Adrenal gland (tissue), 9 donors: ENCODE measurements at regions not wholly inside any gene's neighbourhood (a gene's known extent, or its start where the extent isn't known, plus 50 kb on each side); places are given as distances from the start of the nearest gene placed in this dataset.

Experiments used
- DNase-seq, 7 donors: peaks; one replicate each; pipeline ENCODE4 v3.0.0-alpha.2; 2019 to 2020
- H3K27ac ChIP-seq, 5 donors: fragments of 200-600 bp; sonication (generic) in 4 of 5; 1 replicate in 3 of 5; 2 replicates in 2 of 5; pipeline versions ENCODE4 v1.5.1 to v1.8.0; 2016 to 2020; ENCODE audit warnings: mild to moderate bottlenecking in 1 of 5
- H3K27me3 ChIP-seq: fragments of 200-600 bp; 2 replicates; pipeline ENCODE4 v1.8.0; 2021
- H3K36me3 ChIP-seq, 2 donors: fragments of 200-600 bp; replicated peaks in 1 of 2; 1 replicate in 1 of 2; 2 replicates in 1 of 2; pipeline versions ENCODE4 v1.5.1 to v1.8.0; 2018 to 2022
- H3K4me1 ChIP-seq, 2 donors: fragments of 200-600 bp; replicated peaks in 1 of 2; 1 replicate in 1 of 2; 2 replicates in 1 of 2; pipeline versions ENCODE4 v1.5.1 to v1.8.0; 2018 to 2021
- H3K4me3 ChIP-seq, 4 donors: fragments of 200-600 bp; sonication (generic) in 3 of 4; one replicate each; pipeline ENCODE4 v1.5.1; 2016 to 2018
- H3K9me3 ChIP-seq, 3 donors: fragments of 200-600 bp; sonication (generic) in 1 of 3; replicated peaks in 1 of 3; 1 replicate in 2 of 3; 2 replicates in 1 of 3; pipeline versions ENCODE4 v1.5.1 to v1.8.0; 2016 to 2021
- POLR2A ChIP-seq, 2 donors: fragments of 450-650 bp; IDR thresholded peaks; one replicate each; pipeline ENCODE4 v1.6.1; 2017; ENCODE audit warnings: antibody characterized with exemption in 2 of 2, mild to moderate bottlenecking in 2 of 2, moderate library complexity in 1 of 2
- WGBS, 4 donors: extraction: QIAGEN DNeasy Blood & Tissue Kit in 2 of 4; methylation state at CpG; one replicate each; pipeline versions ENCODE4 v1.1.5 to v1.1.7; 2013 to 2017; 5-methylcytosine and 5-hydroxymethylcytosine counted together
- intact Hi-C, 2 donors: fragments of 100-400 bp; cut with DNase I; formaldehyde crosslinking; loops; one replicate each; pipeline versions ENCODE4 v1.14.1 to v1.15.0; 2022 to 2023
- TF ChIP-seq, protein P1 (sequence below), 6 experiments: fragments of 450-650 bp in 4 of 6; fragments of 200-600 bp in 2 of 6; sonication (generic) in 1 of 6; IDR thresholded peaks; 1 replicate in 5 of 6; 2 replicates in 1 of 6; pipeline versions ENCODE4 v1.5.1 to v1.8.0; 2016 to 2021; ENCODE audit warnings: antibody characterized with exemption in 6 of 6, mild to moderate bottlenecking in 2 of 6, moderate library complexity in 1 of 6
- donor health status: healthy with polysubstance abuse.
- donor health status: Bipolar disorder and iron deficiency.
- donor health status: DM: yes; HTN: yes; CAD: no.
- donor health status: DM: no; HTN: no; CAD: no.
- donor health status: DM: no; HTN: no; CAD: no.

DNA sequence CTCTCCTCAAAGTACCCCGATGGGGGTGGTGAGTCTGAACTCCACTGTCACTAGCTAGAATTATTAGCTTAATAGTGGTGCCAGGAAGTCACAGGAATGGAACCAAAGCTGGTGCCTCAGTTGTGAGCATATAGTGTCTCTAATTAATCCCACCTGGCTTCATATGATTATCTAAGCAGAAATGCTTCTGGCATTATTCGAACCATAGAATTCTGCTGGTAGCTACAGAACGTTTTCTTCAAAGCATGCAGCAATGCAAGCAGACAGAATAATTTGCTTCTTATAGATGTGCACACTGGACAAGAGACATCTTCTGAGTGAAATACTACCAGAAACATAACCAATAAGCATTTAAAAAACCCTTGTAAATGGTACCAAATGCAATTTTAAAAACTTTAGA is 160.9 kb downstream of the IMPG2 start:
- no peak for DNase-seq
- WGBS, 4 donors = 62 to 77% (median 71%) methylated on average over 3 of the region's 3 CpGs
- Histone ChIP-seq H3K27me3 (no peaks in the 10 kb centered on the region), H3K4me1 (no peaks in the 10 kb centered on the region), H3K36me3 (no peaks in the 10 kb centered on the region), H3K4me3 (no peak overlapping the region), H3K9me3 (no peaks in the 10 kb centered on the region), H3K27ac (no peak overlapping the region)
- TF ChIP-seq, protein P1, sequence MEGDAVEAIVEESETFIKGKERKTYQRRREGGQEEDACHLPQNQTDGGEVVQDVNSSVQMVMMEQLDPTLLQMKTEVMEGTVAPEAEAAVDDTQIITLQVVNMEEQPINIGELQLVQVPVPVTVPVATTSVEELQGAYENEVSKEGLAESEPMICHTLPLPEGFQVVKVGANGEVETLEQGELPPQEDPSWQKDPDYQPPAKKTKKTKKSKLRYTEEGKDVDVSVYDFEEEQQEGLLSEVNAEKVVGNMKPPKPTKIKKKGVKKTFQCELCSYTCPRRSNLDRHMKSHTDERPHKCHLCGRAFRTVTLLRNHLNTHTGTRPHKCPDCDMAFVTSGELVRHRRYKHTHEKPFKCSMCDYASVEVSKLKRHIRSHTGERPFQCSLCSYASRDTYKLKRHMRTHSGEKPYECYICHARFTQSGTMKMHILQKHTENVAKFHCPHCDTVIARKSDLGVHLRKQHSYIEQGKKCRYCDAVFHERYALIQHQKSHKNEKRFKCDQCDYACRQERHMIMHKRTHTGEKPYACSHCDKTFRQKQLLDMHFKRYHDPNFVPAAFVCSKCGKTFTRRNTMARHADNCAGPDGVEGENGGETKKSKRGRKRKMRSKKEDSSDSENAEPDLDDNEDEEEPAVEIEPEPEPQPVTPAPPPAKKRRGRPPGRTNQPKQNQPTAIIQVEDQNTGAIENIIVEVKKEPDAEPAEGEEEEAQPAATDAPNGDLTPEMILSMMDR (IDR thresholded peaks at IDR 0.05) = no peak
- no peak for TF ChIP-seq POLR2A (IDR thresholded peaks at IDR 0.05)
- intact Hi-C loops = no loop called here

DNA sequence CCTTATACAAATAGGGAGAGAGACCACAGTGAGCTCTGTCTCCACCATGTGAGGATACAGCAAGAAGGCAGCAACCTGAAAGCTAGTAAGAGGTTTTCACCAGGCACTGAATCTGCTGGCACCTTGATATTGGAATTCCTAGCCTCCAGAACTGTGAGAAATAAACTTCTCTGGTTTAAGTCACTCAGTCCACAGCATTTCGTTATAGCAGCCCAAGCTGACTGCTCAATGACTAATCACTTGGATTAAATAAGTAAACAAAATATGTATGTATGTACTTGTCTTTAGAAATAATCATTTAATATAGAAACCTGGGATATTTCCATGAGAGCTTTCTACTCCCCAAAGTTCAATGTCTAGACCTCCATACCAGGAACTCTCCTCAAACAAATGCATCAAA is 162.0 kb downstream of the IMPG2 start:
- WGBS, 4 donors = 0 to 41% (median 16%) methylated on average over 1 of the region's 1 CpG

DNA sequence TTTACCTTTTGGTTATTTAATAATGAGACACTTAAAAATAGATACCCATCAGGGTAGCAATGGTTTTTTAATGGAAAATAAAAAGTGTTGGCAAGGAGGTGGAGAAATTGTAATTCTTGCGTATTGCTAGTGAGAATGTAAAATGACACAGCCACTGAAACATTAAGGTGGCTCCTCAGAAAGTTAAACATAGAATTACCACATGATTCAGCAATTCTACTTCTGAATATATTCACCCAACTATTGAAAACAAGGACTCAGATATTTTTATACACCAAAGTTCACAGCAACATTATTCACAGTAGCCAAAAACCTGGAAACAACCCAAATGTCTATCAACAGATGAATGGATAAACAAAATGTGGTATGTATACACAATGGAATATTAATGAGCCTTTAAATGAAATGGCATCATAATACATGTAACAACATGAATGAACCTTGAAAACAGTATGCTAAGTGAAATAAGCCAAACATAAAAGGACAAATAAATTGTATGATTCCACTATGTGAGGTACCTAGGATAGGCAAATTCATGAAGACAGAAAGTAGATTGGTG is 163.5 kb downstream of the IMPG2 start:
- Histone ChIP-seq H3K36me3 (no peaks in the 10 kb centered on the region), H3K4me1 (no peaks in the 10 kb centered on the region), H3K4me3 (no peak overlapping the region), H3K27ac (no peak overlapping the region), H3K9me3 (no peaks in the 10 kb centered on the region), H3K27me3 (no peaks in the 10 kb centered on the region)
- no peak for TF ChIP-seq POLR2A (IDR thresholded peaks at IDR 0.05)
- TF ChIP-seq, protein P1 (IDR thresholded peaks at IDR 0.05) = no peak
- no peak for DNase-seq
- intact Hi-C loops = no loop called here
- 87 to 100% (median 88%) methylated on average over 1 of the region's 1 CpG for WGBS, 4 donors

More for the DNA sequence above, 162.0 kb downstream of the IMPG2 start:
- no peak for DNase-seq
- no peaks in the 10 kb centered on the region for H3K27me3 ChIP-seq
- TF ChIP-seq, protein P1 (IDR thresholded peaks at IDR 0.05) = no peak
- TF ChIP-seq POLR2A (IDR thresholded peaks at IDR 0.05) = no peak
- no peak overlapping the region for H3K27ac ChIP-seq
- H3K4me3 ChIP-seq = no peak overlapping the region
- H3K9me3 ChIP-seq = no peaks in the 10 kb centered on the region
- H3K4me1 ChIP-seq = no peaks in the 10 kb centered on the region
- intact Hi-C loops = no loop called here
- H3K36me3 ChIP-seq = no peaks in the 10 kb centered on the region

DNA sequence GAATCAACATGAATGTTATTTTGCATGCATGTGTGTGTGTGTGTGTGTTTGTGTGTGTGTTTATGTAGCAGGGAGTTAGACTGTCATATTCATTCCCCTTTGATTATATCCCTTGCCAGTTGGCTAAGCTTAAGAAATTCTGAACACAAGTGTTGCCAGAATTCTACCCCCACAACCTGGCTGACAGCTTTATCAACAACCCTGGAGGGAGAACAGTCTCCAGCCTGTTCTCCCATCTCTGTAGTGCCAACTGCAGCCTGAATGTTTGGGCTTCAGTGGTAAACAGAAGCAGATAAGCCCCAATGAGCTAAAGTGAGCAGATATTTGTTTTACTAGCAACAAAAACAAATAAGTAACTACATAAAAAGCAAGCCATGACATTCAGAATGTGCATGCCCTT is 162.6 kb upstream of the ABI3BP start:
- DNase-seq = no peak
- no peaks in the 10 kb centered on the region for H3K36me3 ChIP-seq
- no peaks in the 10 kb centered on the region for H3K27me3 ChIP-seq
- no peaks in the 10 kb centered on the region for H3K9me3 ChIP-seq
- no peak for TF ChIP-seq POLR2A (IDR thresholded peaks at IDR 0.05)
- TF ChIP-seq, protein P1 (IDR thresholded peaks at IDR 0.05) = no peak
- H3K4me3 ChIP-seq = no peak overlapping the region
- intact Hi-C loops = no loop called here
- H3K4me1 ChIP-seq = no peaks in the 10 kb centered on the region
- H3K27ac ChIP-seq = no peak overlapping the region
